NT2/D1 (cell line): ENCODE measurements at regions not wholly inside any gene's neighbourhood (a gene's known extent, or its start where the extent isn't known, plus 50 kb on each side); places are given as distances from the start of the nearest gene placed in this dataset.

Experiments
- DNase-seq: peaks from one replicate; pipeline ENCODE4 v3.0.0-alpha.2; 2011; ENCODE audit warnings: low read depth, low spot score
- H3K27me3 ChIP-seq: 2 replicates; pipeline ENCODE4 v1.6.0; 2011; ENCODE audit warnings: mild to moderate bottlenecking; ENCODE audit not compliant: insufficient read length, insufficient read depth
- H3K36me3 ChIP-seq: 2 replicates; pipeline ENCODE4 v1.6.1; 2011; ENCODE audit warnings: mild to moderate bottlenecking, low read length, mixed read lengths; ENCODE audit not compliant: insufficient read depth, insufficient read length
- H3K4me1 ChIP-seq: 2 replicates; pipeline ENCODE4 v1.5.1; 2011; ENCODE audit not compliant: insufficient read depth, insufficient read length
- H3K4me3 ChIP-seq: 2 replicates; pipeline ENCODE4 v1.5.1; 2011; ENCODE audit warnings: low read depth; ENCODE audit not compliant: insufficient read length
- H3K9ac ChIP-seq: 2 replicates; pipeline ENCODE4 v1.6.0; 2011; ENCODE audit warnings: low read depth; ENCODE audit not compliant: insufficient read length
- H3K9me3 ChIP-seq: 2 replicates; pipeline ENCODE4 v1.5.1; 2011; ENCODE audit warnings: mild to moderate bottlenecking, low read length; ENCODE audit not compliant: insufficient read depth
- SUZ12 ChIP-seq: IDR thresholded peaks from 2 replicates; pipeline ENCODE4 v1.6.1; 2011; ENCODE audit not compliant: insufficient read length, insufficient read depth; ENCODE audit errors: extremely low read depth
- YY1 ChIP-seq: IDR thresholded peaks from 2 replicates; pipeline ENCODE4 v1.6.1; 2011; ENCODE audit not compliant: insufficient read length, insufficient read depth
- ZNF274 ChIP-seq: IDR thresholded peaks from 2 replicates; pipeline ENCODE4 v1.6.1; 2011; ENCODE audit warnings: mild to moderate bottlenecking, low read depth, low read length

DNA sequence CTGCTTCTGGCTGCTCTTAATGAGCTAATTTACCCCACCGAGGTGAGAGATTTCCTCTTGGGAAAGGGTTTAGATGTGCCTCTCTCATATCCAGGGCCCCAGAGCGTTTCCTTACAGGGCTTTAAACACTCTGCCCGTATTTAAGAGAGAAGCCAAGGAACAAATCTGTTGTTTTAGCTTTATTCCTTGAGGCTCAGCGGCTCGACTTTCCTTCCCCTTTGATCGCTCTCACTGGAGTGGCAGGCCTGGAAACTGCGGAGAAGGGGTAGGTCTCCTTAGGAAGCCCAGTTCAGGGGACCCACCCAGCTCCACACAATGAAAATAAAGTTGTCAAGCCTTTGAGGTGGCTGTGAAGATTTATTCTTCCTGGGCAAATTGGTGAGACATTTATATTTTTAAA, 132.0 kb upstream of the JAG1 start:
- H3K36me3 ChIP-seq: no peaks in the 10 kb centered on the region
- no peak for DNase-seq
- H3K27me3 ChIP-seq: no peaks in the 10 kb centered on the region
- no peak for TF ChIP-seq YY1
- no peak for TF ChIP-seq ZNF274
- no peak for TF ChIP-seq SUZ12
- H3K4me3 ChIP-seq: no peak overlapping the region
- H3K9ac ChIP-seq: no peak overlapping the region
- H3K4me1 ChIP-seq: no peaks in the 10 kb centered on the region
- no peaks in the 10 kb centered on the region for H3K9me3 ChIP-seq

DNA sequence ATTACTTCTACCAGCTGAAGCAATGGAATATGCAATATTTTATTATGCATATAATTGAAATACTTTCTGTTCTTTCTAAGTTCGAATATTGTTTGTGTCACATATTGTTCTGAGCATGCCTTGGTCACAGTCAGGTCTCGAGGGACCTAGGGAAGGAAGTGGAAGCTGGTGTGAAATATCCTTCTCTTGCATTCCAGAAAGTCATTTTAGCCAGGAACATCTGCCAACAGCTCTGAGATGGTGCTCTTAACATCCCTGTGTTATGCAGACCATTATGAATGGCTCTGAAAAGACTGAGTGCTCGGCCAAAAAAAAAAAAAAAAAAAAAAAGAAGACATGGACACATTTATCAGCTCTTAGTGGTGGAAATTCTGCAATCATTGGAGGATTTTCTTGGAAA, 132.7 kb upstream of the JAG1 start:
- Histone ChIP-seq H3K4me1 (no peaks in the 10 kb centered on the region), H3K9me3 (no peaks in the 10 kb centered on the region), H3K4me3 (no peak overlapping the region), H3K36me3 (no peaks in the 10 kb centered on the region), H3K9ac (no peak overlapping the region), H3K27me3 (no peaks in the 10 kb centered on the region)
- TF ChIP-seq SUZ12: no peak
- no peak for TF ChIP-seq ZNF274
- no peak for TF ChIP-seq YY1
- DNase-seq: no peak

DNA sequence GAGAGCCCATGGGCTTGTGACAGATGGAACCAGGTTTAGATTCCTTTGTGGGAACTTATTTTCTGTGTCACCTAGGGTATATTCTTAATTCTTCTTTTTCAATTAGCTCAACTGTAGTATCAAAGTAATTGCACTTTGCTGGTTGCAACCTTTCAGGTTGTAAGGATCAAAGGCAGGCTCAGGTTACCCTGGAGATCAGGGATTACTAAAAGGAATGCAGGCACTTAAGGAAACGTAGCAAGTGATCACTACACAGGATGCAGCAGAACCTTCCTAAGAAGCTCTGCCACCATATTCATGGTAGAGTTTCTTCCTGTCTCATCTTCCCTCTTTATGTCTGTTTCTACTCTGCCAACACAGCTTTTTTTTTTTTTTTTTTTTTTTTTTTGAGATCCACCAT, 133.2 kb upstream of the JAG1 start:
- TF ChIP-seq YY1 (no peak), SUZ12 (no peak)
- no peak for DNase-seq
- Histone ChIP-seq H3K9ac (no peak overlapping the region), H3K27me3 (no peaks in the 10 kb centered on the region), H3K36me3 (no peaks in the 10 kb centered on the region), H3K4me1 (no peaks in the 10 kb centered on the region), H3K9me3 (no peaks in the 10 kb centered on the region), H3K4me3 (no peak overlapping the region)

DNA sequence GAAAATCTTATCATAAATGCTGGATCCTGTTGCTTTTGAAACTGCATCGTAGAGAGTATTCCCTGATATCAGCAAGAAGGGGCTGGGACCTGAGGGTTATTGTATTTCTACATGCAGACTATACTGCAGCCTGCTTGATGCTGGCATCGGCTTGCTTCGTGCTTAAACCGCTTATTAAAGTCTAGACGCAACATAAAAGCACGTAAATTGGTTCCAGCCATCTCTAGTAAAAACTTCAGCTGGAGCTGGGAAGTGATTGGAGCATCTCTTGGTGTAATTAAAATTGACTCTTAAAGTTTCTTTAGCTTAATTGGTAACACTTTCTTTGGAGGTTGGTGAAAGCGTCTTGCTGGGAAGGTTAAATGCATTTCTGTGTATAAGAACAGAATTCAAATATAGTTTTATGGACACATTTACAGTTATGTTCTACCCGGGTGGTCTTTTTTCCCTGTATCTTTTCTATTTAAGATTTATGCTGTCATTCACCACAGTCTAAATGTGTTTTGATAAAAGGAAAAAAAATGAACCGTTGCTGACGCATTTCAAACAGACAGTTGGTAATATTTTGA, 139.0 kb upstream of the JAG1 start:
- no peak for DNase-seq
- TF ChIP-seq ZNF274 (no peak), YY1 (no peak), SUZ12 (no peak)

DNA sequence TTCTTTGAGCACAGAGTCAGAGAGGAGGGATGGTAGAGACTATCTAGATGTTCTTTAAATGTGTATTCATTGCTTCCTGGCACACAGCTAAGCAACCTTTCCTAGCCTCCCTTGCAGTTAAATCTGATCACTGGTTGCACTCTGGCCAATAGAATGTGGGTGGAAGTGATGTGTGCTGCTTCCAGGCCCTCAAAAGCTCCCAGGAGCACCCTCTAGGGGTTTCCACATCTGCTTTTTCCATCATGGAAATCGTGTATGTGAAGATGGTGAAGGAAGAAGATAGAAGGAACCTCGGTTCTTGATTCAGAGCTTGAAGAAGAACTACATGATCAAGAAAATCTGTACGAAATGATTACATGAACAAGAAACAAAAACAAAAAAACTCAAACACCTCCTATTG, 149.8 kb upstream of the JAG1 start:
- Histone ChIP-seq H3K9ac (no peak overlapping the region), H3K4me3 (no peak overlapping the region), H3K27me3 (no peaks in the 10 kb centered on the region), H3K36me3 (no peaks in the 10 kb centered on the region), H3K4me1 (no peaks in the 10 kb centered on the region), H3K9me3 (no peaks in the 10 kb centered on the region)
- TF ChIP-seq YY1: no peak
- no peak for TF ChIP-seq SUZ12
- TF ChIP-seq ZNF274: no peak
- no peak for DNase-seq

More for the DNA sequence above, 139.0 kb upstream of the JAG1 start:
- H3K36me3 ChIP-seq: no peaks in the 10 kb centered on the region
- no peaks in the 10 kb centered on the region for H3K27me3 ChIP-seq
- no peak overlapping the region for H3K4me3 ChIP-seq
- no peak overlapping the region for H3K9ac ChIP-seq
- no peaks in the 10 kb centered on the region for H3K4me1 ChIP-seq
- no peaks in the 10 kb centered on the region for H3K9me3 ChIP-seq

DNA sequence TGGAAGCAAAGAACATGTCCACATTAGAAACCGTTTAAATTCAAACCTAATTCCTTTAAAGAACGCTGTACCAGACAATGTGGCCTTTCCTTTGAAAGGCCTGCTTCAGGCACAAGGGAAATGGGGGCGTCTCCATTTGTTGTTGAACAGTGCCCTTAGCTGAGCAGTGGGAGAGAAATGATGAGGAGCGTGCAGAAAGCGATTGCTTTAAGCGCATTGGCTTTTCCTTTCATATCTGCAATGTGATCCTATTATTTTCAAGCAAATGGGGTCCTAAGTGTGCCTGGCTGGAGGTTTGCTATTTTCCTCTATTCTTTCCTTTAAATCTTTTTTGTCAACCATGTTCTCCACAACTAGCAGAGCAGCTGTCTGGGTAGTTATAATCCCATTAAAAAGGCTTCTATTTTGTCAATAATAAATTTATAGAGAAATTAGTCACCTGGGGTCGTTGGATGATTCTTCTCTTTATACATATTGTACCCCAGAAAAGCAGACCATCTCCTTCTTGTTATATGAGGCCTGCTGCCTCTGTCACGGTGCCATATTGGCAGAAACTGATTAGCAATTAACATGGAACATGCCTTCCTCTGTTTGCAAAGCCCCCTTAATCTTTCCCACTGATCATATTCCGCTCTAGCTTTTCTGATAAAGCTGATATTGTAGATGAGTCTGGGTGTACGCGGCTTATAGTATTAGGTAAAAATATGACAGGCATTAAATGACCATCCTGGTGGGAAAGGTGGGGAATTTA, 151.1 kb upstream of the JAG1 start:
- Histone ChIP-seq H3K9ac (no peak overlapping the region), H3K9me3 (no peaks in the 10 kb centered on the region), H3K4me1 (no peaks in the 10 kb centered on the region), H3K27me3 (no peaks in the 10 kb centered on the region), H3K4me3 (no peak overlapping the region), H3K36me3 (no peaks in the 10 kb centered on the region)
- TF ChIP-seq ZNF274 (no peak), YY1 (no peak), SUZ12 (no peak)
- no peak for DNase-seq

DNA sequence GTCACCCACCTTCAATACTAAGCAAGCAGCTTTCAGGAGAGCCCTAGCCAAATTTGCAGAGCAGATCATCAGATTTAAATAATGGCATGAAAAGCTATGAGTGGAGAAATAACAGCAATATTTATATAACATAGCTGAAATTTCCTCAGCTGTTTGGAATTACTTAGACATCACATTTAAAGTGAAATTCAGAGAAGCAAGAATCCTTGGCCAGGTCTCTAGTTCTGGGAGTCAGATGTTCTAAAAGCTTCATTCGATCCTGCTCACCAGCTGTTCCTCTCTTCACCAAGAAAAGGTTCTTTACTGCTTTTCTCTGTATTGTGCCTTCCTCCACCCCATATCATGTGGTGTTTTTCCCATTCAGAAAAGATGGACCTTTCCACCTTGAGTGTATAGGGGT, 152.3 kb upstream of the JAG1 start:
- no peak for DNase-seq

More for the DNA sequence above, 152.3 kb upstream of the JAG1 start:
- Histone ChIP-seq H3K9me3 (no peaks in the 10 kb centered on the region), H3K36me3 (no peaks in the 10 kb centered on the region), H3K4me3 (no peak overlapping the region), H3K27me3 (no peaks in the 10 kb centered on the region), H3K9ac (no peak overlapping the region), H3K4me1 (no peaks in the 10 kb centered on the region)
- no peak for TF ChIP-seq YY1
- TF ChIP-seq SUZ12: no peak
- no peak for TF ChIP-seq ZNF274
